SKM-1 treated with dmso at 0.1 percent for 144 hours (cell line): ENCODE measurements at regions not wholly inside any gene's neighbourhood (a gene's known extent, or its start where the extent isn't known, plus 50 kb on each side); places are given as distances from the start of the nearest gene placed in this dataset.

Experiments
- DNase-seq: peaks from one replicate; lab custom pipeline; 2025; ENCODE audit not compliant: unreplicated experiment; lab: John Stamatoyannopoulos, UW

DNA sequence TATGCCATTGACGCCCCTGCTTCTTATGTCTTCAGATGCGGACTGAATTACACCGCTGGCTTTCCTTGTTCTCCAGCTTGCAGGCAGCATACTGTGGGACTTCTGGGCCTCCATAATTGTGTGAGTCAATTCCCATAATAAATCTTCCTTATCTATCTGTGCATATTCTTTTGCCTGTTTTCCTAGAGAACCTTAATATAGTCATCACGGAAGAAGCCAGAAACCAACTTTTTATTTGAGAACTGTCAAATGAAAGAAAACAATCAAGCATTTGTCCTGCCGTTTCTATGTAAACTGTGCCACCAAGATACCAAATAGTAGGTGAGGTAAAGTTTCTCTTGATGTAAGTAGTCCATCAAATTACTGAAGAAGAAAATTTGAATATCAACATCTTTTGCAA lies 51.8 kb upstream of the B3GALNT1 start:
- DNase-seq: no peak

DNA sequence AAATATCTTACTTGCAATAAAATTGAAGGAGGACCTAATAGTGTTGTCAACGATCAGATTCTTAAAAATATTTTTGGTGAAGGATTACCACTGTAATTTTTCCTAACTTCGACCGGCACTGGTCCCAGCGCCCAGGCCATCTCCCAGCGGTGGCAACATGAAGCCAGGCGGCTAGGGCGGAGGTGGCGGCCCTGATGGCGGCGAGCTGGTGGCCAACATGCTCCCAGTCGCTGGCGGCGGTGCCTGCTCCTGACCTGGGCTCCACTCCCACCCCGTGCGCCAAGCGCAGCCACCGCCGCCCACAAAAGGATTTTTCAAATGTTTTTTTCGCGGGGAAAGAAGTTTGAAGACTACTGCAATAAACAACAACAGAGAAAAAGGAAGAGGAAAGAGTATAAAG lies 56.5 kb upstream of the B3GALNT1 start:
- no peak for DNase-seq

DNA sequence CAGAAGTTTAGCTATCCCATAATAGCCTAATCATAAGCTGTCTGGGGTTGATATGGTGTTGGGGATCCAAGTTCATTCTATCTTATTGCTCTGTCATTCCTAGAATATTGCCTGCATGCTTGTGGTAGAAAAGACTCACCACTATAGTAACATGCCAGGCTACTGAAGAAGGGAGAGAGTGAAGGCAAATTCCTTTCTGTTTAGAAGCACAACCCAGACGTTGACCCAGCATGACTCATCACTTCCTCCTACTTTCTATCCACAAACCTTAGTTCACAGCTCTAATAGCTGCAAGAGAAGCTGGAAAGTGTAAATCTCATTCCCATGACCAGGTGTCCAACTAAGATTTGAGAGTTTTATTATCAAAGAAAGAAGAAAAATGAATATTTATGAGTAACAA lies 57.8 kb upstream of the NMD3 start:
- DNase-seq: peak; percentile 2

DNA sequence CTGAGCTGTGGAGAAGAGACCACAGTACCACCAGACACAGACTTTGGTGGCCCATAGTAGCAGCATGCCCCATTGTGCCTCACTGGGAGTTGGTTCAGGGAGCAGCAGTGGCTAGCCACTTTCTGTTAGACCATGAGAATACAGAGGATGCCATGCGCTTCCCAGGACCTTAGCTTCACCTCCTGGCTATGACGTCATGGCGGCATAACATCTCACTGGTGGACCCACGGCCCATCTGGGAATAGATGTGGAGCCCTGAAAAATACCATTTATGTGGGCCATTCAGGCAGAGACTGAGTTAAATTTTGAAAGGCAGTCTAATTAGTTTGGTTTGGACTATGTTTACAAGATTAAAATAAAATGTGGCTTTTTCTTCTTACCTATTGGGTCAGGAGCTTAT lies 55.1 kb upstream of the NMD3 start:
- DNase-seq: no peak

DNA sequence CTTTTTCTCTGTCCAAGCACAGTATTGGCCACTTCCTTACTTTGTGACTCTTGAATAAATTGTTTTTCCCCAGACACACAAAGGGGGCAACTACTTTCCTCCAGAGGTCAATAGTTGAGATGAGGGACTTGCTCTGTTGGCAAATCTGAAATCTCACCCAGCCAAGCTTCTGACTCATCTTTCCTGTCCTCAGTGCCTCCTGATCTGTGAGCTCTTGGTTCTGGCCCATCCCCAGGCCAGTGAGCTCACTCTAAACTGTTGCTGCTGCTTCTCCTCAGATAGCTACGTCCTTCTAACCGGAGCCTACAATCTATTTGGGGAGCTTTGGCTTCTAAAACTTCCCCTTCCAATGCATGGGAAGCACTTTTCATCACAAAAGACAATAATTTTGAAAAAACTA lies 50.0 kb upstream of the NMD3 start:
- peak; percentile 42 for DNase-seq
